Fibroblast of the aortic adventitia (primary cell): ENCODE measurements at regions not wholly inside any gene's neighbourhood (a gene's known extent, or its start where the extent isn't known, plus 50 kb on each side); places are given as distances from the start of the nearest gene placed in this dataset.
A peak's percentile ranks its signal among the peaks of the same experiment; 100 is the strongest.
"Not testable (repeated sequence)": the region's sequence is repeated elsewhere in the genome, so short reads cannot be mapped to it uniquely, and the experiment has no call there.

Experiments used
- DNase-seq: peaks from one replicate; pipeline ENCODE4 v3.0.0-alpha.2; 2010; ENCODE audit warnings: low read depth
- H3K4me3 ChIP-seq: 2 replicates; pipeline ENCODE4 v1.5.1; 2011; ENCODE audit warnings: low read depth, mild to moderate bottlenecking, control low read depth, low read length, moderate library complexity
- TF ChIP-seq, protein P1 (sequence below): IDR thresholded peaks from 2 replicates; pipeline ENCODE4 v1.5.1; 2011; ENCODE audit warnings: mild to moderate bottlenecking, low read length, control low read depth, inconsistent platforms; ENCODE audit not compliant: insufficient read depth

DNA sequence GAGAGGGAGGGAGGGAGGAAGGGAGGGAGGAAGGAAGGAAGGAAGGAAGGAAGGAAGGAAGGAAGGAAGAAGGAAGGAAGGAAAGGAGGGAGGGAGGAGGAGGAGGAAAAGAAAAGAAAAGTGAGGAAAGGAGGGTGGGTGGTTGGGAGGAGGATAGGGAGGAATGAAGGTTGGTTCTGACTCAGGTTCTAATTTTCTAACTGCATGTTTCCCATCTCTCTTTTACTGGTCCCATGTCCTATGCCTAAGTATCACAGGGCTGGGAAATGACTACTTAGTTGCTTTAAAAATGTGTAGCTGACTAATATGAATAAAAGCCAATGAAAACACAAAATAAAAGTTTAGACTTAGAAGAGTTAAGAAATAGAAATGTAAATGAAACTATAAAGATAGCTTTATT is 890.9 kb upstream of the POT1 start:
- TF ChIP-seq, protein P1, sequence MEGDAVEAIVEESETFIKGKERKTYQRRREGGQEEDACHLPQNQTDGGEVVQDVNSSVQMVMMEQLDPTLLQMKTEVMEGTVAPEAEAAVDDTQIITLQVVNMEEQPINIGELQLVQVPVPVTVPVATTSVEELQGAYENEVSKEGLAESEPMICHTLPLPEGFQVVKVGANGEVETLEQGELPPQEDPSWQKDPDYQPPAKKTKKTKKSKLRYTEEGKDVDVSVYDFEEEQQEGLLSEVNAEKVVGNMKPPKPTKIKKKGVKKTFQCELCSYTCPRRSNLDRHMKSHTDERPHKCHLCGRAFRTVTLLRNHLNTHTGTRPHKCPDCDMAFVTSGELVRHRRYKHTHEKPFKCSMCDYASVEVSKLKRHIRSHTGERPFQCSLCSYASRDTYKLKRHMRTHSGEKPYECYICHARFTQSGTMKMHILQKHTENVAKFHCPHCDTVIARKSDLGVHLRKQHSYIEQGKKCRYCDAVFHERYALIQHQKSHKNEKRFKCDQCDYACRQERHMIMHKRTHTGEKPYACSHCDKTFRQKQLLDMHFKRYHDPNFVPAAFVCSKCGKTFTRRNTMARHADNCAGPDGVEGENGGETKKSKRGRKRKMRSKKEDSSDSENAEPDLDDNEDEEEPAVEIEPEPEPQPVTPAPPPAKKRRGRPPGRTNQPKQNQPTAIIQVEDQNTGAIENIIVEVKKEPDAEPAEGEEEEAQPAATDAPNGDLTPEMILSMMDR = no peak
- no peak for DNase-seq
- H3K4me3 ChIP-seq = no peak overlapping the region

GRCh38 chr7:125814100-125814499 is 884.5 kb upstream of the POT1 start:
- no peak overlapping the region for H3K4me3 ChIP-seq
- TF ChIP-seq, protein P1 = no peak
- DNase-seq = peak; percentile 57

- not testable (repeated sequence) for DNase-seq, H3K4me3 ChIP-seq
These were observed 876.9 kb upstream of the POT1 start for GRCh38 chr7:125806491-125806890.

GRCh38 chr7:125804273-125804672 is 874.6 kb upstream of the POT1 start:
- no peak for DNase-seq
- TF ChIP-seq, protein P1 = no peak
- no peak overlapping the region for H3K4me3 ChIP-seq

GRCh38 chr7:125780153-125780552 is 850.5 kb upstream of the POT1 start:
- TF ChIP-seq, protein P1 = no peak
- no peak overlapping the region for H3K4me3 ChIP-seq
- no peak for DNase-seq

GRCh38 chr7:125775317-125775716 is 845.7 kb upstream of the POT1 start:
- no peak overlapping the region for H3K4me3 ChIP-seq
- TF ChIP-seq, protein P1 = no peak
- DNase-seq = no peak

- no peak overlapping the region for H3K4me3 ChIP-seq
- no peak for DNase-seq
- TF ChIP-seq, protein P1 = no peak
These were observed 843.6 kb upstream of the POT1 start for GRCh38 chr7:125773113-125773785.
